GM19035 (cell line): ENCODE measurements at regions not wholly inside any gene's neighbourhood (a gene's known extent, or its start where the extent isn't known, plus 50 kb on each side); places are given as distances from the start of the nearest gene placed in this dataset.

ENCODE experiments used
- ATAC-seq: cut with Tn5 transposase; IDR thresholded peaks from one replicate; pipeline ENCODE4 v1.9.1; 2021; ENCODE audit not compliant: unreplicated experiment

DNA sequence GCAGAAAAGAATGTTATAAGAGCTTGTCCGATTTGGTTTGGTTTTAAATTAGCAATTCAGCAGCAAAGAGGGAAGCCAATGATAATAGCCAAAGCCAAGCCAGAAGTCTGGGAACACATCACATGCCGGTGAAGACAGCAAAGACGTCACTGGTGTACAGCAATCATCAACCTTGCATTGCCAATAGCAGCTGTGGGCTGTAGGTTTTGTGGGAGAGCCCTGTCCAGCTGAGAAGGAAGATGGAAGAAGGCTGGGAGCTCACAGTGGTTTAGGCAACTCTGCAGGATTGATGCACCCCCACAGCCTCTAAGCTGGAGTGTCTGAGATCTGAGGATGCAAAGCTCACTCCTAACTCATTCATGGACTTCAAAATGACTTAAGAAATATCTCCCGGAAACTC is 338.7 kb downstream of the SIPA1L2 start:
- ATAC-seq: no peak

DNA sequence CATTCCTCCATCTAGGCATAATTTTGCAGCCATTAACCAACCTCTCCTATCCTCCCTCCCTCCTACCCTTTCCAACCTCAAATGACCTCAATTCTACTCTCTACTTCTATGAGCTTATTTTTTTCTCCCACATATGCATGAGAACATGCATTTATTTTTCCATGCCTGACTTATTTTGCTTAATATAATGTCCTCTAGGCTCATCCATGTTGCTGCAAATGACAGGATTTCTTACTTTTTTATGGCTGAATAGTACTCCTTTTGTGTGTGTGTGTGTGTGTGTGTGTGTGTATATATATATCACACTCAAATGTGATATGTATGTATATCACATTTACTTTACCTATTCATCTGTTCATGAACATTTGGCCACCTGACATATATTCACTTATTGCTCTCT is 339.4 kb downstream of the SIPA1L2 start:
- no peak for ATAC-seq

DNA sequence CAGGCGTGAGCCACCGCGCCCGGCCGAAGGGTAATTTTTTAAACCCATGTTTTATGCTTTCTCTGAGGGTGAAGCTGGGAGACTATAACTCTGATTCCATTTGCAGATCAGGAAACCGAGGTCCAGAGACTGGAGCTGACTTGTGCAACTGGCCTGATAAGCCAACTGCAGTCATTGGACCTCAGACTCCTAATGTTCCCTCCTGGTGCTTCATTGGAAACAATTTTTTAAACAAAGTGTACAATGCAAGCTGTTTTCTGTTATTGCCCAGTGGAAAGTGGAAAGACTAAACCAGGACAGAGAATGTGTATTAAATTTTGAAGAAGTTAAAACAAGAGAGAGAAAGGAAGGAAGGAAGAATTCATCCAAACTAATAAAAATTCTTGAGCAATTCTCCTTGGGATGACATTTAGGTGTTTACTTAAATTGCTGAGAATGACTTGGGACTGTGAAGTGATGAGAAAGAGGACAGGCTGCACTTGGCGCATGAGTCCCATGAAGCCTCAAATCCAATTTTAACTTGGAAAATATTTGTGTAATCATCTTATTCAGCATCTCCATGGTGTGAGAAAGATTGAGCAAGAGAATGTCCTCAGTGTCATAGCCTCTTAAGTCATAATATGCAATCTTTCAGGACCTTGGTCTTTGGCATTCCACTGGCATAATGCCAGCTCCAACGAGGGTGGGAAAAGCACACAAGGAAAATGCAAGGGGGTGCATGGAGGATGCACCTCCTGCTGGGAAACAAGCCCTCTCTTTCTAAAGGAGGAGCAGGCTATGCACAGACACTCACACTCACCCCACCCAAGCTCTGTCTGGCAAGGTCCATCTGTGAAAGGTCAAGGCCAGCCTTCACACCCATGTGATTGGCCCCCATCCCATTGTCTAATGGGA is 342.0 kb downstream of the SIPA1L2 start:
- ATAC-seq: no peak

DNA sequence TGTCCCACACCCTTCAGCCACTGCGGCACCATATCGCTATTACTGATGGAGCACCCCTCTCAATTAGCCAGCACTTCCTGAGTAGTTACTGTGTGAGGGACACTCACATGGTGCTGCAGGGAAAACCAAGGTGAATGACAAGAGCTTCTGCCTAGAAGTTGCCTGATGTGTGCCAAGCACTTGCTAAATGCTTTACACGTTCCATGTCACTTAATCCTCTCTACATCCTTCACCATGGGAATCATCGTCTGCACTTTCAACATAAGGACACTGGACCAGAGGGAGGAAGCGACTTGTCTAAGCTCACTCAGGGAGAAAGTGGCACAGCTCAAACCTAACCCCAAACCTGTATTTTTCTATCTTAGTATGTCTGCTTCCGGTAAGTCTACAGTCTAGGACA is 344.8 kb downstream of the SIPA1L2 start:
- no peak for ATAC-seq

DNA sequence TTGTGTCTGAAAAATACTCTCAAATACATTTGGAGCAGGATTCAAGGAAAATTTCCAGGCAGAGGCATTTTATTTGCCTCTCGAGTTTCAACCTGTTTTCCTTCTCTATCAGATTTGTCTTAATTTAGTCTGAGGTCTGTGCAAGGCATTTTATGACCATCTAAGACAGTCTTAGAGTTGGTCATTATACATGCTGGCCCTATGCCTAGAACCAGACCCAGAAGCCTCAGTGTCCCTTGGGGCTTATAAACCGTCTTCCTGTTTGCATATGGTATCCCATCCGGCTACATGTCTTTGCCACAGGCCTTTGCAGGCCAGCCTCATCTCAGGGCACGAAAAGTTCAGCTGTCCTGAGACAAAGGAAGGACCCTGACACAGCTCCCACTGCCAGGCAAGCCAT is 346.1 kb downstream of the SIPA1L2 start:
- no peak for ATAC-seq

DNA sequence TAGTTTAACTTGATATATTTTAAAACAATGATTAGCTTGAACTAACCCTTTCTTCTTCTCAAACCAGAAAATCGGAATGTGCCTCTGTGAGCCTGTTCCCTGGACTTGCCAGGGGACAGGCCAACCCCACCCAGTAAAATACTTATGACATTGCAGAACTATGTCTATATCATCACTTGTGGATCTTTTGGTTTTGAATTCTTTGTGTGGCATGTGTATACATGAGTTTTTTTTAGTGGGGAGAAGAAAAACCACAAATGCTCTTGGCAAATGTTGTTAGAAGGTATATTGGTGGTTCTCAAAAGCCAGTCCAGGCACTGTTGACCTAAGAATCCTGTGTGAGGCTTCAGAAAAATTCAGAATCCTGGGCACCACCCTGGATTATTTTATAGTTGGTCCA is 347.4 kb downstream of the SIPA1L2 start:
- ATAC-seq: no peak

DNA sequence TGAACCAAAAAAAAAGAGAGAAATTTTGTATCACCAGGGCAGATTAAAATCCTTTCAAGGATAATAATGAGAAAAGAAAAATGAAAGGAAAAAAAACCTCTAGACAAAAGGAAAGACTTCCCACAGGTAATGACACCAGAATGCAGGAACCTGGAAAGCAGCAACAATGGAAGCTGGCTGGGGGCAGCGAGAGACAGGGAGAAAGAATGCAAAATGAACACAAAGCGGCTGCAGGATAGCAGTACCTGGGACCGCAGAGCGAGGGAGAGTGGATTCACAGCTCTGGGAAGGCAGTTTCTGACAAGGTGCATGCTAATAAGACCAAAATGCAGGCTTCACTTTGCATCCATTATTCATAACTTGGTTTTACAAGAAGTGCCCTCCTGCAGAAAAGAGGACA is 349.0 kb downstream of the SIPA1L2 start:
- no peak for ATAC-seq

DNA sequence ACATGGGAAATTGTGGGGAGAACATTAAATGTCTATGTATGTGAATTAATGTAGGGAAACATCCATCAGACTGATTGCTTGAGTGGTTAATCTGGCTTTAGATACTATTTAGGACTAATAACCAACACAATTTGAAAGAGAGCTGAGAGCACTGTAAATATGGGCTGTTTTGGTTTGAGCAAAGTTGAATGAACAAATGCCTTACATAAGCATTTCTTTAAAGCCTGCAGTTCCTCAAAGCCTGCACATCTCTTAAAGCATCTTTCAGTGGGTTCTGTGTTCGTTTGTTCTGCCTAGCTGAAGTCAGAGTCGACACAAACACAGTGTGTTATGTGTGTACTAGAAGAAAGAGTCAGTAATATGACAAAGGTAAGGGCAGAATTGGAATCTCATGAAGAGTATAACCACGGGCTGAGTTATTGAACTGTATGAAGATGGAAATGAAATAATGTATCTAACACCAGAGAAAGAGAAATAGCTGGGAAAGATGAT is 350.0 kb downstream of the SIPA1L2 start:
- ATAC-seq: no peak

DNA sequence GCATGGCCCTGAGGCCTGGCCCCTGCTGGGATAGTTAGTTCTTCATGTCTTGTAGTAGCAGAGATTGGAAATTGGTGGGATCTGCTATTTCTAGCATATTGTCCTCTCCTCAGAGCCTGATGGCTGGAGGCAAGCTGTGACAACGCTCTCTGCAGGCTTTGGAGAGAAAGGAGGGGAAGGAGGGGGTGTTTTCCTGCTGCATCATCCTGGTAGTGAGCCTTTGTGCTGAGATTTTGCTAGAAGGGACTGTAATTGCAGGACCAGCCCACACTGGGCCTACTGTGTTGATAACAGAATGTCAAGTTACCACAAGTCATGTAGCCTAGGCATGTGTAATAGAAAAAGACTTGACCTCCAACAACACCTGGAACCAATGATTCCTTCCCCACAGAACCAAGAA is 351.0 kb downstream of the SIPA1L2 start:
- ATAC-seq: no peak

DNA sequence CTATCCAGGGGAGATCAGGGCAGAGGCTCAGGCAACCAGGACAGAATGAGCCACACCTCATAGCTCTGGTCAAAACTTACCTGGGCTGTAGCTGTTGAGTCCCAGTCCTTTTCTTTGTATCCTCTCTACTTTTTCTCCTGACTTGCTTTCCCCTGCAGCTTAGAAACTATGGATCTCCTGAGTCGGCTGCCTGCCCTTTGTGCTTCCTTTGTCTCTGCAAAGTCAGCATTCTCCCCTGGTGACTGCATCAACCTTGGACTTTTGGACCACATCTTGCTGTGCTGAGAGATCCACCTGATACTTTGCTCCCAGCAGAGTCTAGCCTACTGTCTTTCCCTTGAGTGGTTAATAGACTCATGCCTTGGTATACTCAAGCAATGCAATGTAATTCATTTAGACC is 353.3 kb downstream of the SIPA1L2 start:
- ATAC-seq: no peak

DNA sequence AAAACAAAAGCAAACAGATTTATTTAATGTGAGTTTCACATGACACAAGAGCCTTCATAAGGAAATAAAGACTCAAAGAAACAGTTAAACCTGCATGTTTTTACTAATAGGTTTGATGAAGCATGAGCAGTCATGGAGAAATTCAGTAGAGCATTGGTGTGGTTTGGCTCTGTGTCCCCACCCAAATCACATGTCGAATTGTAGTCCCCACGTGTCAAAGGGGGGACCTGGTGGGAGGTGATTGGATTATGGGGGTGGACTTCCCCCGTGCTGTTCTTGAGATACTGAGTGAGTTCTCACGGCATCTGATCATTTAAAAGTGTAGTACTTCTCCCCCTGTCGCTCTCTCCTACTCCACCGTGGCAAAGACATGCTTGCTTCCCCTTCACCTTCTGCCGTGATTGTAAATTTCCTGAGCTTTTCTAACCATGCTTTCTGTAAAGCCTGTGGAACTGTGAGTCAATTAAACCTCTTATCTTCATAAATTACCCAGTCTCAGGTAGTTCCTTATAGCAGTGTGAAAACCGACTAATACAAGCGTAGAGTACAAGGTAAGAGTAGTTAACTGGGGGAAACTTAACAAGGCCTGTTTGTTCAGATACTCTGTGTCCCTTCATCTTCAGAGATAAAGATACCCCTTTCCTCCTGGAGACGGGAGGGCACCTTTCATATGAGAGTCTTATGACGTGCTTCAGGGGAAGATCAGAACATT is 354.8 kb downstream of the SIPA1L2 start:
- no peak for ATAC-seq

DNA sequence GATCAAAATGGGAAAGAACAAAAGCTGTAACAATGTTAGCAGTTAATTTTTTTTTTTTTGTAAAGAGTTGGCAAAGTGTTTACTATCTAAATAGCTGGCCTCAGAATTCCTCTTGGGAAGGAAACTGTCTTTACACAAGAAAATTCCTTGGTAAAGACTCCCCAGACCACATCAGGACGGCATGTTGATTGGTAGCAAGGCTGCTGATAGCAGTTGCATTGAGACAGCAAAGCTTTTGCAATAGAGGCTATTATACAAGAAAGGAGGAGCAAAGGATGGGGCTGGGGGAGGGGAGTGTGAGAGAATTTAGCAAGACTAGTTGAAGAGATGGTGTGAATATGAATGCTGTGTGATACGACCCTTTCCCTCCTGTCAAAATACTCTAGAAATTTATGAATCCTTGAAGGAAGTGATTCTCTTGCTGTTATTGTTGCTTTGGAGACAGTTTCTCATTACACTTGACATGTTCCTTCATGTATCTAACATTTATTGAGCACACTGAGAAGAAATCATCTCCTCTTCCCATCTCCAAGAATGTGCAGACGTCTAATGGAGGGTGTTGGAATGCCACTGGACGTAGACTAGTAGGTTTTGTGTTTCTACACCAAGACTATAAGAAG is 355.6 kb downstream of the SIPA1L2 start:
- ATAC-seq: no peak

DNA sequence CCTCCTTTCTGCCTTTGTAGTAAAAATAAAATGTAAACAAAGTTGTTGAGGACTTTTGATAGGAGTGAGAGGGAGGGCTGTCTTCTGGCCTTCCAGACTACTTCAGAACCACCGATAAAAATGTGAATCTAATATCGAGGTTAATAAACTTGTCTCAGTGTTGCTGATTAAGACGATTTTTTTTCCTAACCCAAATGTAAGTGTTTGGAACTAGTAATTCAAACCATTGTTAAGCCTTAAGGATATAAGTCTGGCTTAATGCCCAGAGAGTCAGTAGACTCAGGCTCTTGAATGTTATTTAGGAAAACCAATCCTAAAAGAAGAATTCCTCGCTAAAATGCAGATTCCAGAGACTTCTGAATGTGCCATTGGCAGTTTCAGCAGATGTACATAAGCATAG is 356.9 kb downstream of the SIPA1L2 start:
- no peak for ATAC-seq

DNA sequence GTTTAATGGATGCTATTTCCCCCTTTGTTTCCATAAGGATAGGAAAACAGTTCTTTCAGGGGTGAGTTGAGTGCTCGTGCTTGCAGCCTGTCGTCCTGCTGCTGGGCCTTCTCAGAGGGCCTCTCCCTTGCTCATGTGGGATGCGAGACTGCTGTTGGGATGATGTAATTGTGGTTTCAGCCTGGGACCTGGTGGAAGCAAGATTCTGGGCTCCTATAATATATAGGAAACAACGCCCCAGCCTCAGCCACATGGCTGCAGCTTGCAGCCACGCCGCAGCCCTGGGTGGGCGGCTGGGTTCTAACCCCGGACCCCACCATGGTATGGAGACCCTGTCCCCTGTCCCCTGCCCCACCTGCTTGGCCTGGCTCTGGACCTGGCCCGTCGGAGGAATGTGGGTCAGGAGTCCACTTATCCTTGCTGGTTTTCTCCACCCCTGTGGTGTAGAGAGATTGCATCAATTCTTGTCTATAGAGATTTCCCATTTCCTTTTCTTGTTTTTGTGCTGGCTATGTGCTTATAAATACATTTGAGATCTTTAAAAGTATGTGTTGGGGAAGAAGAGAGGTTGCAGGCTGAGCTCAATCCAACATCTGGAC is 357.8 kb downstream of the SIPA1L2 start:
- ATAC-seq: no peak

DNA sequence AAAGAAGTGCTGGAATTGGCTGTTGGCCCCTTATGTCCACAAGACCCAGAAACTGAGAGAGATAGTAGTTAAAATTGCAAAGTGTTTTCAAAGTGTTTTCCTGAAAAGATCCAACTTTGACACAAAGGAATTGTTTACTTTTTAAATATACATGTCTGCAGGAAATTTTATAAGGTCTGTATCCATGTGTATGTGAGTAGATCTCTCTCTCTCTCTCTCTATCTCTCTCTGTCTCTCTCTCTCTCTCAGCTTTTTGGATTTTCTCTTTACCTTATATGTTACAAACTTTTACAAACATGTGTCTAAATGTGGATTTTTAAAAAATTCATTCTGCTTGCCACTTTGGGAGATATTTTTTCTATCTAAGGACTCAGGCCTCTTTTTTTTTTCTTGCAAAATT is 358.6 kb downstream of the SIPA1L2 start:
- no peak for ATAC-seq

DNA sequence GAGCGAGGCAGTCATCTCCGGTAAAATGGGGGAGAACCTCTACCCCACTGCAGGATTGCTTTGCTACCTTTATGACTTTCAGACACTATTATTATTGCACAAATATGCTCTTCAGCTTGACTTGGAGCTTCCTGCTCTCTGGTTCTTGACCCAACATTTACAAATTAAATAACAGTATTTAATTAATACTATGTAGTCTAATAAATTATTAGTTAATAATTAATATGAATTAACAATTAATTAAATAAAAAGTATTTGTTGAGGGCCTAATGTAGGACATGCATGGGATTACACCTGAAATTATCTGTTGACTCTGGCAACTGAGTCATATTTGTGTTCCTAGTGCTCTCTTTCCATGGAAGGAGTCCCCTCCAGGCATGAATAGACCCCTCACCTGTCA is 359.9 kb downstream of the SIPA1L2 start:
- ATAC-seq: no peak

DNA sequence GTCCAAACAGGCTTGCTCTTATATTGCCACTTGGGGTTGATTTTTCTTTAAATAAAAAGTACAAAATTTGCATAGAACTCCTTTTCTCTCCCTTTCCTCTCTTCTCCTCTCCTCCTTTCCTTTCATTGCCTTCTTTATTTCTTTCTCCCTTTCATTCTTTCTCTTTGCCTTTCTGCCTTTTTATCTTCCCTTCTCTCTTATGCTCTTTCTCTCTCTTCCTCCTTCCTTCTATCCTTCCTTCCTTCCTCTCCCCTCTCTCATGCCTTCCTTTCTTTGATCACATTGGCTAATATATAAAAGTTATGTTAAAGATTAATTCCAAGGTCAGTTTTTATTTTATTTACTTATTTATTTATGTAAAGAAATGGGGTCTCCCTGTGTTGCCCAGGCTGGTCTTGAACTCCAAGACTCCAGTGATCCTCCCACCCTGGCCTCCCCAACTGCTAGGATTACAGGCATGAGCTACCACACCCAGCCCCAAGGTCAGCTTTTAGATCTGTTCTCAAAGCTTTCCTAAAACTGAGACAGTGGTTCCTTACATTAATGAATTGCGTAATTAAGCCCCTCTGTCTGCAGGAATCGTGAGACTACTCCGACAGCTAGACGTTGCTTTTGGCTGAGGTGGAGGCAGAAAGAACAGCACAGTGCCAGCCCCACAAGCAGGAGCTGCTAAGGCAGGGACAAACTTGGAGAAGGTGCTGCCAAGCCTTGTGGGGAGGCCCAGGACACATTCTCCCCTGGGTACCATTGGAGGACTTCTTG is 361.9 kb downstream of the SIPA1L2 start:
- ATAC-seq: no peak

DNA sequence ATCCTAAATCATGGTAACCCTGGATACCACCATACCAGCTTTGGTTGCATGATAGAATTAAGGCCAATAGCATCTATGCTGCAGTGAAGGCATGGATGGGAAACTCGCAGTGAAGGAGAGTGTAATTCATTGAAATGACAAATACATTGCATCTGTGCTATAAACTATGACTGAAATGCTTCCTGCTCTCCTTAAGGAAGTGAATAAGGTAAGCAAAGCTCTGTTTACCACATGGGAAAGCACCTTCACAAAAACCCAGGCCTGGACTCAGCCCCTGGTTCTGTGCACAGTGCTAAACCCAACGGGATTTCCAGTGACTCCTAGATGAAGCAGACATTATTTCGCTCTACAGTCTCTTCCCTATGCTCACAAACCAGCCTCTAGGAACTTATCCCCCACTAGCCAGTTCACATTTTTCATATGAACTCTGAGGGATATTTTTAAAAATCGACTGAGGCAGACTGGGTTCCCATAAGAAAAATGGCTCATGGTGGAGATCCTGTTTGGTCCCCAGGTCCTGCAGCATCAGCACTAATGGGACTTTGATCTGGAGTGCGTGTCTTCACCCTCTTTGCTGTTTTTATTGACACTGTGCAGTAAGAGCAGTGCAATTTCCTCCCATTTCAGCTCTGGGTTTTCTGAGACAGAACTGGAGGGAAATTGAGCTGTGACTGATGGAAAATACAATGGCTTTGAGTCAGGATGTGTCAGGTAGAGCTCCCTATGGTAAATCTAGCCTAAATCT is 362.7 kb downstream of the SIPA1L2 start:
- no peak for ATAC-seq

DNA sequence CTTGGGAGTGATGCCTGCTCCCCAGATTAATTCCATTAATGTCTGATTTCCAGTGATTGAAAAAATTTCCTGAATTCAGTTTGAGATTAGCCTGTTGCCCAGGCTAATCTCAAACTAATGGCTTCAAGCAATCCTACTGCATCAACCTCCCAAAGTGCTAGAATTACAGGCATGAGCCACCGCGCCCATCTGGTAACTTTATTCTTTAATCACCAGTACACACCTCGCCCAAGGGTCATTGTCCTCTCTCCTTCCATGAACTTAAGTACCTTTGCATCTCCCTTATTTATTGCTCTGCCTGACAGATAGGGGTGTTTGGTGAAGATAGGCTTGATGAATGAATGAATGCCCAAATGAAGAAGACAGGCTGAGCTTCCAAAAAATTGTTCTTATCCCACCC is 366.5 kb downstream of the SIPA1L2 start:
- no peak for ATAC-seq

DNA sequence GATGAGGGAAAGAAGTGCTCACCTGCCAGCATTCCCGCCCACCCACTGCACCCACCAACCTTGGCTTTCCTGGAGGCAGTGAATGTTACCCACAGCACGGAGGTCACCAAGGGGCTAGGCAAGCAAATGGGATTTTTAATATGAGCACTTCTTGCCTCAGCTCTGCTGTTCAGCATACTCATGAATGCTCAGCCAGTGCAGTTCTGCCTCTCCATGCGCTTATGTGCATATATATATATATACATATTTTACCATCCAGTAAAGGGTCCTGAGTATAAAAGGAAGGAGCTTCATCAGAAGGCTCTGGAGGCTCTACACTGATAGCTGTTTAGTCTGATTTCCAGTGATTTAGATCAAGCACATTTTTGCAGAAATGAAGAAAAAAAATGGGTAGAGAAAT is 366.9 kb downstream of the SIPA1L2 start:
- ATAC-seq: no peak
